ENCODE measurements at regions not wholly inside any gene's neighbourhood (a gene's known extent, or its start where the extent isn't known, plus 50 kb on each side); places are given as distances from the start of the nearest gene placed in this dataset.
"Not testable (repeated sequence)": the region's sequence is repeated elsewhere in the genome, so short reads cannot be mapped to it uniquely, and the experiment has no call there.

DNA sequence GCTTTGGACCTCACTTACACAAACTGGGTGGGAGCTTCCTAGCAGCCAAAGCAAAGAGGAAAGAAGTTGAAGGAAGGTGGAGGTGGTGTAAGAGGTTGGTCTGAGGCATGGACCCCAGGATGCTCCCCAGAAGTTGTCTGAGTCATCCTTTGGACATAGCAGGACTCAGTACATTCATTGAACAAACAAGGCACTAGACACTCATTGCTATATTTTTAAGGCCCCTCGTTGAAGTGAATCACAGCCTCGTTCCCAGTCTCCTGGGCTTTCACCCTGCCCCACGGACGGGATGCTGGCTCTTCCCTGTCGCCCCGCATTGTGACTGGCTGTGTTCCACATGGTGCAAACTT is 95.9 kb upstream of the FGF3 start:
- Histone ChIP-seq H3K79me2 (ENCODE audit: control insufficient read depth, insufficient read depth, low read length) (no peaks in the 10 kb centered on the region), H3K4me1 (ENCODE audit: control insufficient read depth in 2 of 2, insufficient read depth in 2 of 2, low read length in 2 of 2) (peaks cover 0 to 5% of the 10 kb centered on the region in 2 donors), H3K36me3 (replicated peaks in 1 of 2; ENCODE audit: control extremely low read depth in 1 of 2, control insufficient read depth in 1 of 2, extremely low read depth in 1 of 2, insufficient read depth in 2 of 2, low read length in 1 of 2) (no peaks in the 10 kb centered on the region), H3K4me3 (ENCODE audit: control extremely low read depth in 1 of 5, extremely low read depth in 1 of 5, insufficient read depth in 1 of 5, low read depth in 2 of 5, low read length in 4 of 5) (no peak overlapping the region), H3K9ac (ENCODE audit: low read length) (no peak overlapping the region), H3K27ac (ENCODE audit: low read length in 2 of 2) (no peak overlapping the region), H3K4me2 (replicated peaks; ENCODE audit: low read depth, low read length, poor library complexity, severe bottlenecking) (no peak overlapping the region), H4K20me1 (ENCODE audit: control insufficient read depth, insufficient read depth, low read length, poor library complexity, severe bottlenecking) (no peaks in the 10 kb centered on the region), H3K27me3 (replicated peaks in 1 of 4; ENCODE audit: control extremely low read depth in 1 of 4, control insufficient read depth in 3 of 4, insufficient read depth in 4 of 4, low read length in 3 of 4) (peaks cover 0 to 39% (median 5%) of the 10 kb centered on the region in 4 experiments), H2AFZ (ENCODE audit: insufficient read depth, low read depth, low read length, poor library complexity, severe bottlenecking) (no peak overlapping the region), H3K9me3 (ENCODE audit: control extremely low read depth in 1 of 3, control insufficient read depth in 2 of 3, insufficient read depth in 1 of 3, low read length in 2 of 3) (peaks cover 0 to 17% (median 0%) of the 10 kb centered on the region in 3 donors)
- DNase-seq = no peak
- no peak overlapping the region for H3K27ac Mint-ChIP-seq
- CTCF ChIA-PET = interaction anchor here (1.0 kb wide), 2 partner anchors 9 to 15 kb away, joined by 3 read pairs; no protein-coding TSS in a partner anchor
- no peak for TF ChIP-seq EZH2 (IDR thresholded peaks at IDR 0.05; ENCODE audit: borderline replicate concordance, insufficient read depth, low read depth, low read length, poor library complexity, severe bottlenecking)
- TF ChIP-seq, protein P1, sequence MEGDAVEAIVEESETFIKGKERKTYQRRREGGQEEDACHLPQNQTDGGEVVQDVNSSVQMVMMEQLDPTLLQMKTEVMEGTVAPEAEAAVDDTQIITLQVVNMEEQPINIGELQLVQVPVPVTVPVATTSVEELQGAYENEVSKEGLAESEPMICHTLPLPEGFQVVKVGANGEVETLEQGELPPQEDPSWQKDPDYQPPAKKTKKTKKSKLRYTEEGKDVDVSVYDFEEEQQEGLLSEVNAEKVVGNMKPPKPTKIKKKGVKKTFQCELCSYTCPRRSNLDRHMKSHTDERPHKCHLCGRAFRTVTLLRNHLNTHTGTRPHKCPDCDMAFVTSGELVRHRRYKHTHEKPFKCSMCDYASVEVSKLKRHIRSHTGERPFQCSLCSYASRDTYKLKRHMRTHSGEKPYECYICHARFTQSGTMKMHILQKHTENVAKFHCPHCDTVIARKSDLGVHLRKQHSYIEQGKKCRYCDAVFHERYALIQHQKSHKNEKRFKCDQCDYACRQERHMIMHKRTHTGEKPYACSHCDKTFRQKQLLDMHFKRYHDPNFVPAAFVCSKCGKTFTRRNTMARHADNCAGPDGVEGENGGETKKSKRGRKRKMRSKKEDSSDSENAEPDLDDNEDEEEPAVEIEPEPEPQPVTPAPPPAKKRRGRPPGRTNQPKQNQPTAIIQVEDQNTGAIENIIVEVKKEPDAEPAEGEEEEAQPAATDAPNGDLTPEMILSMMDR (IDR thresholded peaks at IDR 0.05) = no peak
- peaks cover 26% of the 10 kb centered on the region for H3K27me3 Mint-ChIP-seq
- no peaks in the 10 kb centered on the region for H3K4me1 Mint-ChIP-seq
- intact Hi-C loops (cut with micrococcal nuclease) = no loop called here
- 47% methylated on average over 6 of the region's 6 CpGs for WGBS (ENCODE audit: insufficient coverage)
- POLR2A ChIA-PET = no interaction called here
- no peak overlapping the region for H3K4me3 Mint-ChIP-seq
- ATAC-seq (ENCODE audit: low read depth) = no peak
- H3K9me3 Mint-ChIP-seq (ENCODE audit: insufficient read depth) = no peaks in the 10 kb centered on the region

DNA sequence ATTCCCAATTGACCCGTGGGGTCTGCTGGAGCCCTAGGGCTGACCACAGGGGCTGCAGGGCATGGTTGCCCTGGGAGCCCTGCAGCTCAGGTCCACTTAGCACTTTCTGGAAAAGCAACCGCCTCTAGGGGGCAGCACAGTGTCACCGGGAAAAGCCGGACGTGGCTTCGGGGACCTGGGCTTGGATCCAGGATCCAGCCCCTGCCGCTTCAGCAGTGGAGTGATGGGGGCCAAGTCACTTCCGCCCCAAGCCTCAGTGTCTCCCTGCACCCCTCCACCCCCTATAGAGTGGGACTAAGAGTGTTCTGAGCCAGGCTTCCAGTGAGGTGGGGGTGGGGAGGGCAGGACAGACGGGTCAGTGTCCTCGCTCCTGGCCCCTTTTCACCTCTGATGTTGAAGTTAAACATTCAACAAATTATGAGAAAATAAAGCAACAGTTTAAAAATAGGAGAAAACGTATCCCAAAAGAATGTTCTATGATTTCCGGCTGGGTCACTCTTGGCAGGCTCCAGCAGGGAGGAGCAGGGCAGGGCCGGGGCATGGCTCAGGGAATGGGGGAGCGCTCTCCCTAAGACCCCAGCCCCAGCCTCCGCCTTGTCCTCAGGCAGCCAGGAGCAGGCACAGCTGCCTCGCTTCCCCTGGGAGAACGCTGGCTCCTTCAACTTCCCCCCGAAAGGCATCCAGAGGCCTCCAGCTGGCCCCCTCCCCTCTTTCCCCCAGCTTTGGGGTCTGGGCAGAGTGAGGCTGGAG is 96.5 kb upstream of the FGF3 start:
- no peaks in the 10 kb centered on the region for H3K36me3 ChIP-seq (replicated peaks in 1 of 2; ENCODE audit: control extremely low read depth in 1 of 2, control insufficient read depth in 1 of 2, extremely low read depth in 1 of 2, insufficient read depth in 2 of 2, low read length in 1 of 2)
- H3K4me1 Mint-ChIP-seq = no peaks in the 10 kb centered on the region
- 25% methylated on average over 12 of the region's 18 CpGs for WGBS (ENCODE audit: insufficient coverage)
- no peaks in the 10 kb centered on the region for H3K79me2 ChIP-seq (ENCODE audit: control insufficient read depth, insufficient read depth, low read length)
- peaks cover 0 to 34% (median 5%) of the 10 kb centered on the region in 4 experiments for H3K27me3 ChIP-seq (replicated peaks in 1 of 4; ENCODE audit: control extremely low read depth in 1 of 4, control insufficient read depth in 3 of 4, insufficient read depth in 4 of 4, low read length in 3 of 4)
- no peaks in the 10 kb centered on the region for H3K9me3 Mint-ChIP-seq (ENCODE audit: insufficient read depth)
- peaks cover 0 to 5% of the 10 kb centered on the region in 2 donors for H3K4me1 ChIP-seq (ENCODE audit: control insufficient read depth in 2 of 2, insufficient read depth in 2 of 2, low read length in 2 of 2)
- POLR2A ChIA-PET = no interaction called here
- peaks cover 26% of the 10 kb centered on the region for H3K27me3 Mint-ChIP-seq
- peaks cover 0 to 17% (median 0%) of the 10 kb centered on the region in 3 donors for H3K9me3 ChIP-seq (ENCODE audit: control extremely low read depth in 1 of 3, control insufficient read depth in 2 of 3, insufficient read depth in 1 of 3, low read length in 2 of 3)
- CTCF ChIA-PET = interaction anchor here (0.6 to 1.0 kb wide), 3 partner anchors 8 to 672 kb away, joined by 3 read pairs; no protein-coding TSS in a partner anchor
- no peak for ATAC-seq (ENCODE audit: low read depth)
- intact Hi-C loops (cut with micrococcal nuclease) = no loop called here
- H3K4me3 ChIP-seq (ENCODE audit: control extremely low read depth in 1 of 5, extremely low read depth in 1 of 5, insufficient read depth in 1 of 5, low read depth in 2 of 5, low read length in 4 of 5) = no peak overlapping the region
- no peak overlapping the region for H2AFZ ChIP-seq (ENCODE audit: insufficient read depth, low read depth, low read length, poor library complexity, severe bottlenecking)
- H4K20me1 ChIP-seq (ENCODE audit: control insufficient read depth, insufficient read depth, low read length, poor library complexity, severe bottlenecking) = no peaks in the 10 kb centered on the region
- H3K27ac ChIP-seq (ENCODE audit: low read length in 2 of 2) = no peak overlapping the region
- TF ChIP-seq, protein P1 (IDR thresholded peaks at IDR 0.05) = peak; percentile 36
- TF ChIP-seq EZH2 (IDR thresholded peaks at IDR 0.05; ENCODE audit: borderline replicate concordance, insufficient read depth, low read depth, low read length, poor library complexity, severe bottlenecking) = no peak
- no peak overlapping the region for H3K27ac Mint-ChIP-seq
- H3K4me3 Mint-ChIP-seq = no peak overlapping the region
- DNase-seq = peak; percentile 38
- no peak overlapping the region for H3K4me2 ChIP-seq (replicated peaks; ENCODE audit: low read depth, low read length, poor library complexity, severe bottlenecking)
- H3K9ac ChIP-seq (ENCODE audit: low read length) = no peak overlapping the region

DNA sequence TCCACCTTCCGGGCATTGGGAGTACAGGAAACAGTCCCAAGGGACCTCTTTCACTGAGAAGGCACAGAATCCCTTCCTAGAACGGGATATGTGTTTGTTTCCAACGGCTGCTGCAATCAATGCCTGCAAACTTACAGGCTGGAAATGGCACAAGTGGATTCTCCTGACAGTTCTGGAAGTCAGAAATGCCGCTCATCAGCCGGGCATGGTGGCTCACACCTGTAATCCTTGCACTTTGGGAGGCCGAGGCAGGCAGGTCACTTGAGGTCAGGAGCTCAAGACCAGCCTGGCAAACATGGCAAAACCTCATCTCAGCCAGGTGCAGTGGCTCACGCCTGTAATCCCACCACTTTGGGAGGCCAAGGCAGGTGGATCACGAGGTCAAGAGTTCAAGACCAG is 97.0 kb upstream of the FGF3 start:
- H3K4me1 Mint-ChIP-seq; POLR2A ChIA-PET; H4K20me1 ChIP-seq (ENCODE audit: control insufficient read depth, insufficient read depth, low read length, poor library complexity, severe bottlenecking); H3K4me3 ChIP-seq (ENCODE audit: control extremely low read depth in 1 of 5, extremely low read depth in 1 of 5, insufficient read depth in 1 of 5, low read depth in 2 of 5, low read length in 4 of 5); DNase-seq; intact Hi-C loops (cut with micrococcal nuclease); H3K9me3 Mint-ChIP-seq (ENCODE audit: insufficient read depth); H3K4me2 ChIP-seq (replicated peaks; ENCODE audit: low read depth, low read length, poor library complexity, severe bottlenecking); H3K27ac Mint-ChIP-seq; ATAC-seq (ENCODE audit: low read depth); H3K4me3 Mint-ChIP-seq; H2AFZ ChIP-seq (ENCODE audit: insufficient read depth, low read depth, low read length, poor library complexity, severe bottlenecking); H3K4me1 ChIP-seq (ENCODE audit: control insufficient read depth in 2 of 2, insufficient read depth in 2 of 2, low read length in 2 of 2); H3K79me2 ChIP-seq (ENCODE audit: control insufficient read depth, insufficient read depth, low read length); H3K27ac ChIP-seq (ENCODE audit: low read length in 2 of 2); H3K36me3 ChIP-seq (replicated peaks in 1 of 2; ENCODE audit: control extremely low read depth in 1 of 2, control insufficient read depth in 1 of 2, extremely low read depth in 1 of 2, insufficient read depth in 2 of 2, low read length in 1 of 2); H3K9ac ChIP-seq (ENCODE audit: low read length): not testable (repeated sequence)
- Histone ChIP-seq H3K27me3 (replicated peaks in 1 of 4; ENCODE audit: control extremely low read depth in 1 of 4, control insufficient read depth in 3 of 4, insufficient read depth in 4 of 4, low read length in 3 of 4) (peaks cover 0 to 33% (median 5%) of the 10 kb centered on the region in 4 experiments), H3K9me3 (ENCODE audit: control extremely low read depth in 1 of 3, control insufficient read depth in 2 of 3, insufficient read depth in 1 of 3, low read length in 2 of 3) (peaks cover 0 to 17% (median 0%) of the 10 kb centered on the region in 3 donors)
- CTCF ChIA-PET = interaction anchor here (0.6 kb wide), 1 partner anchor 671 kb away, joined by 3 read pairs; no protein-coding TSS in a partner anchor
- WGBS (ENCODE audit: insufficient coverage) = 65% methylated on average over 8 of the region's 8 CpGs
- H3K27me3 Mint-ChIP-seq = peaks cover 21% of the 10 kb centered on the region
